HG02943 (cell line): ENCODE measurements at regions not wholly inside any gene's neighbourhood (a gene's known extent, or its start where the extent isn't known, plus 50 kb on each side); places are given as distances from the start of the nearest gene placed in this dataset.

Source experiments
- ATAC-seq: cut with Tn5 transposase; IDR thresholded peaks from one replicate; pipeline ENCODE4 v1.9.1; 2021; ENCODE audit warnings: mild to moderate bottlenecking, low read depth, moderate library complexity; ENCODE audit not compliant: unreplicated experiment

DNA sequence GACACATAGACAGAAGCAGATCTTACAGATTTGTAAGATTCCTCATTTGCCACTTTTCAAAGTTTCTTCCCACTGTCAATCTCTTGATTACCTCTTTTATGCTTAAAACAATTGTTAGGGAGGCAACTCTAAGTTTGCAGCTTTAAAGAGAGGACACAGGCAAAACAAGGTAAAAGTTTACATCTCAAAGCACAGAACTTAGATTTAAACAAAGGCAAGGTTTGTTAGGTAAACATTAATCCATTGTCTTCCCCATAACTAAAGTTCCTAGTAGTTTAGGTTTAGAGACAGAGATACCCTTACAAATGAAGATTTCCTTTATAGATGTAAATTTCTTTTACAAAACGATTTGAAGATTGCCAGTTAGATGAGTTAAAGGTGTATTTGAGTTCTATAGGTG, 176.9 kb downstream of the AASDH start:
- ATAC-seq = no peak

DNA sequence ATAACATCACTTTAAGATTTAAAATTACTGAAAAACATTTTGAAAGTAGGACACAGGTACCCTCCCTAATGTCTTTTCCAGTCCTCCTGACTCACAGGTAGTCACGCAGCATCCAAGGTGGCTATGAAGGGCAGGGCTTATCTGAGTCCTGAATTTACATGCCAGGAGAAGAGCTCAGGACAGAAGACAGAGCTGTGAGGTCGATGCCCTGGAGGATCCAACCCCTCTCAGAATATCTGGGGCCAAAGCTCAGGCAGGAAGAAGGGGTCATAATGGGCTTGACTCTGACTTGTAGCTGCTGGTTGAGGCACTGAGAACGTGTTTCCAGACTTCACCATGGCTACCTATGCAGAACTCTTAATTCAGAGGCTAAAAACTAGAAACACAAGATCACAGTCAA, 177.5 kb downstream of the AASDH start:
- ATAC-seq = no peak

DNA sequence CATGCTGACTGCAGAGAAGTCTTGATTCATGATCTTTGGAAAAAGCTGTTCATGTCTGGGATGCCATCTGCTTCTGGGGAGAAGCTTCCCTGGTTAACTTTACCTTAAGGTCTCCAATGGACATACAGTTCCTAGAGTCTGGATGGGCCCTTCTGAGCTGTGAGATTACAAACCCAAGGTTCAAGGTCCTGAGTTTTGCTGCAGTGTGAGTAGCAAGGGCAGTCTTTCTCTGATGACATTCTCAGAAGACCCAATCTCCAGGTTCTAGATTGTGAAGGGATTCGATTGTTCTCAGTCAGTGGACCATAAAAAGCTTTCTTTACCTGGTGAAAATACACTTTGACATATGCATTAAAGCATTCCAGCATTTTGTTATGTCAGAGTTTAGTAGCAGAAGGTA, 179.2 kb downstream of the AASDH start:
- ATAC-seq = no peak

DNA sequence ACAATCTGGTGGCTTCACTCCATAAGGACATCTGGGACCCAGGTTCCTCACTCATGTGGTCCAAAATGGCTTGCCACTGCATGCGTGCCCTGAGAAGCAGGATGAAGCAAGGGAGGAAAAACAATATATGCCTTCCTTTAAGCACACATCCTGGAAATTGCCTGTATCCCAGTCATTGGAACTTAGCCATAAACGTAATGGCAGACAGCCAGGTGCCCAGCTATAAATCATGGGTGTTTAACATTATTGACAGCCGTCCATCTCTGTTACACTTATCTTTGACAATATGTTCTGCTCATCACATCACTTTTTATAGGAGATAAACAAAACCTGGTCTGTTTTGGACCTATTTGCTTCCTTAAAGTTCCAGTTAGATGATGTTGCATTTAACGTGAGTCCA, 181.0 kb downstream of the AASDH start:
- ATAC-seq = no peak

DNA sequence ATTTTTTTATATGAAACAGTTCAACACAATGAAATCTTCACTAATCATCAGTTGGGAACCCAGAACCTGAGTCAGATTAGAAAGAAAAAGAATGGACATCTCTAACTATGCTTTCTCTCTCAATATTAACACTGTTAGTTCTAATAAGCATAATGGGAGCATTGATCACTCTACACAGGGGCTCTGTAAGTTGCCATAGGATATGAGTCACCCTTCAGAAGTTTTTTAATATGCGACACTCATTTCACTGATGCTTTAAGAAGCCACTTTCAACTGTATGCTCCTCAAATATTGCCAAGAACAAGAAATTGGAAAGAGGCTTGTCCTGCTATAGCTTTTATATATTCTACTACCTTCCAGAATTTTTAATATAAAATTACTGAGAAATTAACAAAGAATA, 187.0 kb downstream of the AASDH start:
- ATAC-seq = no peak

DNA sequence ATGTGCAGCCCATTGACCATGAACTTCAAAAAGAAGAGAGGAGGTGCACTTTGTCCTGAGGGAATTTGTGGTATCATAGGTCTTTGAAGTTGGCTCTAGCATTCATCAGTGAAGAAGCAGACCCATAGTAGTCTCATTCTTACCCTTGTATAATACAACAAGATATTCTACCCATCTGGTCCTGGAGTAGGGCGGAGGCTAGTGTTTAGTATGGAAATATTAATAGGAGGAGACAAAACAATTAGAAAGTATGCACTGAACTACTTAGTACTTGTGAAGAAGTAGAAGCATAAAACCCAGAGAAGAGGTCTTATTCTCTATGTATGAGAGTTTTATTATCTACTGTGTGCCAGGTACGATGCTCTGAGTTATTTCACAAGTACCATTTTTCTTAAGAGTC, 189.0 kb downstream of the AASDH start:
- no peak for ATAC-seq

DNA sequence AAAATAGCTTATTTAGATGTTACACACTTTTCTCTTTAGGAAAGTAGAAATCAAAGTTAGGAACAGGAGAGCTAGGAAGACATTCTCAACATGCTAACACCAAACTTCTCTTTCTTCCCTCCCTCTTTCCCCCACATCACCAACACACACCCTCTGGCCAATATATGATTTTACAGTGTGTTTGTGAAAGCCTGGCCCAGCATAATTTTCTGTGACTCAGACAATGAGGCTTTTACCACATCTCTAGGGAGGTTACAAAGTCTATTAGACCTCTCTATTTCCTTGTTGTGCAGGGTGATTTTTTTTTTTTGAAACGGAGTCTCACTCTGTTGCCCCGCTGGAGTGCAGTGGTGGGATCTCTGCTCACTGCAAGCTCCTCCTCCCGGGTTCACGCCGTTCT, 189.9 kb downstream of the AASDH start:
- ATAC-seq = no peak

DNA sequence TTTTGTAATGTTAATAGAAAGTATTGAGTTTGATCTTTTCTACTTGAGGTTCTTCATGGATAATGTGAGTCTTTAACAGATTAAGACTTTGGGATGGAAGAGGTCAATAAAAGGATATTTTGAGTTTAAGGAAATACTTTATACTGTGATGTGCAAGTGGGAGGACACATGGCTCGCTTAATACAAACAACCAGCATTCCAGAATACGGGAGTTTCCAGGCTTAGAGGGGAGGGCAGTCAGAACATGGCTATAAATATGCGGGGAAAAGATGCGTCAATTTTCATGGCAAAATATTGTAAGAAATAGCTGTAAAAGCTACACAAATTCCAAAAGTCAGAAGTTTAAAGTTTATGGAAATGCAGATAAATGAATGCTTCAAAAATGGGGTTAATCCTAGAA, 192.3 kb downstream of the AASDH start:
- ATAC-seq = no peak

DNA sequence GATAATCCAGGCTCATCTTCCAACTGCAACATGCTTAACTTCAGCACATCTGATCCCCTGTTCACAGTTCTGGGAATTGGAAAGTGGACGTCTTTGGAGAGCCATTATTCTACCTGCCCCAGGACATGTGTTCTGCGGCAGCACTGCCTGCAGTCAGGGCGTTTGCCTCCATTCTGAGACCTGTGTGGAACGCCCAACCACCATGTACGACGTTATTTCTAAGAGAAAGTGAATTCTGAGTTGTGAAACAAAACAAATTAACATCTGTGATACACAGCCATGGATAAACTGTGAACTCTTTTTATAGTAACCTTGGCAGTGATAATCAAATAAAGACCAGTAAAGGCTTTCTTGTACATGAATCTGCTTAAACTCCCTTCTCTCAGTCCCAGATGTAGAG, 195.8 kb downstream of the AASDH start:
- ATAC-seq = no peak

DNA sequence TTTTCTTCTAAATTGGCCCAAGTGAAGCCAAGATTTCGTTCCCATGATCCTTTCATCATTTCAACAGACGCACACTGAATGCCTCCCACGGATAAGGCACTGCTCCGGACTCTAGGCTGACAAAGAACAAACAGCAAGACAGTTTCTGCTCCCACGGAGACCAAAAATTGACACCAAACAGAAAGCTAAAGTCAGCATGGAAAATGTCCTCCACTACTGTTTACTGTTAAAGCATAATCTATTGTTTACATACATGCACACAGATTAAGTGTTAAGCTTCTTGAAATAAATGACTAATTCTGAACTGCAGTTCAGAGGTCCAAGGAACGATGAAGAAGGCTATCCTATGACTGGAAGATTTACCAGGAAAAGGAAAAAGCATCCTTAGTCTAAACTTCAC, 199.6 kb downstream of the AASDH start:
- no peak for ATAC-seq

DNA sequence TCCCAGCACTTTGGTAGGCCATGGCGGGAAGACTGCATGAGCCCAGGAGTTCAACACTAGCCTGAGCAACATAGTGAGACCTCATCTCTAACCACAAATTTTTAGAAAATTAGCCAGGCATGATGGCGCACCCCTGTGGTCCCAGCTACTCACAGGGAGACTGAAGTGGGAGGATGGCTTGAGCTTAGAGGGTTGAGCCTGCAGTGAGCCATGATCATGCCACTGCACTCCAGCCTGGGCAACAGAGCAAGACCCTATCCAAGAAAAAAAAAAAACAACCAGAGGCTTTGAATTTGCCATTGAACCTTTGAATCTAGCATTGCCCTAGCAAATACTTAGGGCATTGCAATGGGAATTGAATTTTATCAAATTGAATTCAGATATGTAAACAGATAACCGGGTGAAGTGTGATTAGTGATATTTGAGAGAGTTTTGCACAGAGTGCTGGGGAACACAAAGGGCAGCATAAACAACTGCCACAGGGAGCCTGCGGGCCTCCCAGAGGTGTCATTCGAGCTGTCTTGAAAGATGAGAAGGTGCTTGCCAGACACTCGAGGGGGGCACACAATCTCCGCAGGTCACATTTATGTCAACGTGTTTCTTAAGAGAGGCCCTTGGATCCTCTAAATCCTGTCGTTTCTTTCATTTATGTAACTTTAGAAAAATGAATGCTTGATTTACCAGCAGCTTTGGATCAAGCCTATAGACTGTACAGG, 200.3 kb downstream of the AASDH start:
- ATAC-seq = no peak

DNA sequence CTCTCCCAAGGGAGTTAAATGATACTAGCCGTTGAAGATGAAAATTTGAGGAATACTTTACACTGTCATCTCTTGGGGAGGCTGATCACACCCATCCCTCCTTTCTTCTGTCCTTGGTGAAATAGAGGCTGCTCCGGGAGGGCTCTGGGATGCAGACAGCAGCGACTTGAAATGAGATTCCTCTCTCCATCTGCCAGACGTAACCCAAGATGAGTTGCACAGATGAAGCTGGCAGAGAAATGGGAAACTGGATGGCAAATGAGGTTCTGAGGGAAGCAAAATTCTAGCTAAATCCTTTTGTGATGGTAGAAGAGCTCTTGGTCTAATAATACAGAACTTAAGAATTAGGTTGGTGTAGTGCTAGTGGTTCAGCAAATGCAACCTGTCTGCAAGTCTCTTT, 201.4 kb downstream of the AASDH start:
- ATAC-seq = no peak

DNA sequence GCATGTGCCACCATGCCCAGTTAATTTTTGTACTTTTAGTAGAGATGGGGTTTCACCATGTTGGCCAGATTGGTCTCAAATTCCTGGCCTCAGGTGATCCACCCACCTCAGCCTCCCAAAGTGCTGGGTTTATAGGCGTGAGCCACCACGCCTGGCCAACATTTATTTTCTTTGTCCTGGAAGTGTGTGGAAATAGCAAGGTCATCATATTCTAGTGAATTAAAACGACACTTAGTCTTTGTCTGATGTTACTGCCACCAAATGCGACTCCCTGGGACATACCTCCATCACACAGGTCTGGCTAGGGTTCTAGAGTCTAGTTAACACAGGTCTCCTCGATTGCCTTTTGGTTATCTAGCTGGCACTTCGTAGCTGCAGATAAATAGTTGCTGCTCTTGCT, 203.1 kb downstream of the AASDH start:
- ATAC-seq = no peak

DNA sequence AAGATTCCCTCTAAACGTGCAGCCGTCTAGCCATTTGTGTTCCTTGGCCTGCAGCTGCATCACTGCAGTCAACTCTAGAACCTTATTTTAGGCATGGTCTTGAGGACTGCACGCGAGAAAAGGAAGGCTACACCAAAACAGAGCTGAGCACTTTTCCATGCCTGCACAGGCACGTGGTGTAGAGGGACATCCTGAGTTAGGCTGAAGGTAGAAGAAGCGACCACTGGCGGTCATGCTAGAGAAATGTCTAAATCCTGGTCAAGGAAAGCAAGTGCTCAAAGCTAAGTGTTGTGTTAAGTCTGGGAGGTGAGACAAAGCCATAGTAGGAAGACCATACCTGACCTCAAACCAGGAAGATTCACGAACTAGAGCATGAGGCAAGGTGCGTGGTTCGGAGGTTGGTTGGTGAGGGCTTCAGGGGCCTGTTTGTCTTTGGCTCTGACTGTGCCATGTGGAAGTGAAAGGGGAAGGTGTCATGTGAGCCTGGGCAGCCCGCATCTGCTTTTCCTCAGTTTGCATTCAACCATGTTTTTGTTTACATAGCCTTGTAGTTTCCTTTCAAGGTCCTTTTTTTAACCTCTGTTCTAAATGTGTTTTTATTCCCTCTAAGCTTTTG, 203.8 kb downstream of the AASDH start:
- peak; percentile 60 for ATAC-seq

DNA sequence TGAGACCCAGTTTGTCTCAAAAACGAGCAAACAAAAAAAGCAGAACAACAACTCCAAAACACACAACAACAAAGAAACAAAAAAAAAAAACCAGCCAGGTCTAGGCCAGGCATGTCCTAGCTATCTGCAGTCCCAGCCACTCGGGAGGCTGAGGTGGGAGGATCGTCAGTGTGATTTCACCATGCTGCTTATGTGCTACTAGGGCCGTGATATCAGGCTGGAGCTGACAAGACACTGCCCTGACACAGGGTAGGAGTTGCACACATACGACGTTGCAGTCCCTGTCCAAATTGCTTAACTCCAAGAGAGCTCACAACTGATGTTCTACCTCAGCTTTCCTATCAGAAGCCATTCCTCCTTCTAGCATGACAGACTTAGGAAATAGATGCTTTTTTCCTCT, 204.9 kb downstream of the AASDH start:
- no peak for ATAC-seq

DNA sequence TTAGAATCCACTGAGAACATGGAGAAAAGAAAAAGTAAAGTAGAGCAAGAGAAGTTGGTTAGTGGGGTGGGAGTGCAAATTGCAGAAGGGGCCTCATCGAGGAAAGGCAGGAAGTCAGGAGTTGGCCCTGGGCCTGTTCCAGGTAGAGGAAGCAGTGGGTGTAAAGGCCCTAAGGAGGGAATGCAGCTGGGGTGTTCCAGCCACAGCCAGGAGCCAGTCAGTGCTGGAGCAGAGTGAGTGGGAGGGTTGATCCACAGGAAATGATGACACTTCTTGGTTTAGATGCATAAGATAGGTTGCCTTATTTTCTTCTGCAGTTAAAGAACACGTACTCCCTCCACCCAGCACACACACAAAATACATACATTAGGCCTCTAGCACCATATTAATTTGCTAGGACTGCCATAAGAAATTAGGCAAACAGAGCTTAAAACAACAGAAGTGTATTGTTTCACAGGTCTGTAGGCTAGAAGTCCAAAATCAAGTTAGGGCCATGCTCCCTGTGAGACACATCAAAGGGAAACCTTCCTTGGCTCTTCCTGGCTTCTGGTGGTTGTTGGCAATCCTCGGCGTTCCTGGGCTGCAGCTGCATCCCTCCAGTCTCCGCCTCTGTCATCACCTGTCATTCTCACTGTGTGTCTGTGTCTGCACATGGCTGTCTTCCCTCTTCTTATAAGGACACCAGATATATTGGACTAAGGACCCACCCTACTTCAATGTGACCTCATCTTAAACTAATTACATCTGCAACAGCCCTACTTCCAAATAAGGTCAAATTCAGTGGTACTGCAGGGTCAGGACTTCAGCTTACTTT, 205.9 kb downstream of the AASDH start:
- no peak for ATAC-seq

DNA sequence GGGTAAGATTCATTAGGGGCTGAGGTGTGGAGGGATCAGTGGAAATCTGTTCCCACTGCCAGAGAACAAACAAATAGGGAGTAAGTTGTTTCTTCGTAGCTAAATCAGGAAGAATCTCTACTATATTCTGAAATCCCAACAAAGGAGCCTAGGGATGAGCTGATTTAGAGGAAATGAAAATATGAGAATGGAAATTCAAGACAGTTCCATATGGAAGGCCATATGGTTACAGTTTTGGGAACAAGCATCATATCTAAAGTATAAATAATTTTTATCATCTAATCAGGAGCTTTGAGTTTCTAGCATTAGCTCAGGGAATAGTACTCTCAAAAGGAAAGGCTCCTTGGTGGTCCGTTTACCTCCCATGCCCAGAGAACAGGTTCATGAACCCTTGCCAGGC, 218.2 kb downstream of the AASDH start:
- ATAC-seq = no peak

DNA sequence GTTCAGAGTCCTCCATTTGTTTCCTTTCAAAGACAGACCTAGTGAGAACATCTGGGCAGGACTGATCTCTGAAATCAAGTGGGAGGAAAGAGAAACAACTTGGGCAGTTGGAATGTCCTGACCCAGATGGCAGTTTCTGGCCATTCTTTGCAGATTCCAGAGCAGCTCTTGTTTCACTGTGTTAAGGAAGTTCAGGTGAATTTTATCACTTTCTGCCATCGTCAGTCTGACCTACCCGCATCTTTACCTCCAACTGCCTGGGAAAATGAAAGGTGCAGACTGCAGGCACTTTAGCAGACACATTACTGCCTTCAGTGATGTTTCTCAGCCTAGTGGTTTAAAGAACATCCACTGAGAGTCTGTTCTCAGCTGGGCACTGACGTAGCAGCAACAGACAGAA, 216.2 kb downstream of the CEP135 start:
- no peak for ATAC-seq

DNA sequence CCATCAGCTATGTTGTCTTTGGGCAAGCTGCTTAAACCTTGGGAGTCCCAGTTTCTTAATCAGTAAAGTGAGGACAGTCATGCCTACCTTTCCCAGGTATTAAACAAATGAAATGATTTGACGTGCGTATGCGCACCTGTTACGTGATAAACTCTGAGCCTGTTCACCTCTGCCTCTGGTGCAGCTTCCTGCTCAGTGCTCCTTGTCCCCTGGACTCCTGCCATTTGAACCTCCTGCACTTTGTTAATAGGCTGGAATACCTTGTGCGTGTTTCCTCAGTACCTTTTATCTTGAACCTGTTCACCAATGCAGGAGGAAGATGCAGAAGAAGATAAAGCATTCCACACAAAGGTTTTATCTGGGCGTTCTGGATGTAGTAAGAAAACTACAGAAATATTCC, 211.9 kb downstream of the CEP135 start:
- ATAC-seq = no peak

DNA sequence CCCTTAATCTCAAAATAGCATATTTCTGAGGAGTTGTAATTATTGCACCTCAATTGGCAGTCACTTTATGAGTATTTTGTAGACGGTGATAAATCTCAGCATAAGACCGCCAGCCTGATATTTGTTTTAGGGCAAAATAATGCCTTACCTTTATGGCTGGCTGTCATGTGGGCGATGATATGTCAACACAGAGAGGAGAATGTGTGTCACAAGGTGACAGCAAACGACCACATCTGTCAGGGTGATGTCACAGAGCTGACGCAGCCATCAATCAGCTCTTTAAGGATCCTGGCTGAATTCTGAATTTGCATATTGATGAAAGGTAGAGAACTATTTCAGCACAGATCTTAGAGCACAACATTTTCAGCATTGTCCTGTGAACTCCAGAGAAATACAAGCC, 209.7 kb downstream of the CEP135 start:
- no peak for ATAC-seq

DNA sequence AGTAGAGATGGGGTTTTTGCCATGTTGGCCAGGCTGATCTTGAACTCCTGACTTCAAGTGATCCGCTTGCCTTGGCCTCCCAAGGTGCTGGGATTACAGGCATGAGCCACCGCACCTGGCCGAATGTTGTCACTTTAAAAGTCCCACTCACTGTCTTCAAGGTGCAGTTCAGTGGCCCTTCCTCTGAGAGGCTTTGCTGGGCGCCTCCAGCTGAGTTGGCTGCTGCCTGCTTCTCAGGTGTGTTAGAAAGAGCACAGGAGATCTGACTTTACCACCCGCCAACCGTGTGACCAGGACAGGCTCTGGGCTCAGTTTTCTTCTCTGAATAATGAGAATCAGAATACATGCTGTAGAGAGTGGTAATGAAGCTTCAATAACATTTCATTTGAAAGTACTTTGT, 207.4 kb downstream of the CEP135 start:
- ATAC-seq = no peak

DNA sequence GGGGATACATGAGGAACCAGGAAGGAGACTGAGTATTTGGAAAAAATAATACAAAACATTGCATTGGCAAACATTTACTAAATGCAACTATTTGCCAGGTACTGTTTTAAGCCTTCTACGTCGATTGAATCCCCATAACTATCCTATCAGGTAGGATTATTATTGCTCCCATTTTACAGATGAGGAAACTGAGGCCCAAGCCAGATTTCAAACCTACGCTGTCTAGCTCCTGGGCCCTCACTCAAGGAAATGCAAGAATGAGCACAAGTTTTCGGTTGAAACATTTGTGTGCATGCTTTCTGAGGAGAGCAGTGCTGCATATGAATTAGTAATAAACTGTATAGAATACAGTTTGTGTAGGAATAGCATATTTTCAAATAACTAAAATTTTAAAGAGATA, 206.7 kb downstream of the CEP135 start:
- no peak for ATAC-seq
